ENCODE measurements at regions not wholly inside any gene's neighbourhood (a gene's known extent, or its start where the extent isn't known, plus 50 kb on each side); places are given as distances from the start of the nearest gene placed in this dataset. TPM values are rescaled to one million over a fixed set of nuclear protein-coding genes. Genes with fewer than 3 reads are reported as not detected.

Small RNA genes lying in the stretch of these regions (small RNA-seq; reads per million reads assigned to genes)
- gene AC017007.1 (ENCODE audit: low replicate concordance) (not detected), gene RF00019 (ENCODE audit: low replicate concordance) (not detected)

All from tongue (tissue), 1 donor.